Upper lobe of left lung (tissue), 6 donors: ENCODE measurements at regions not wholly inside any gene's neighbourhood (a gene's known extent, or its start where the extent isn't known, plus 50 kb on each side); places are given as distances from the start of the nearest gene placed in this dataset.

Experiments used
- ATAC-seq, 2 donors: fragments of 200-7000 bp; cut with Tn5 transposase; one replicate each; pipeline ENCODE4 v1.9.1; 2022; ENCODE audit warnings: mild to moderate bottlenecking in 2 of 2, moderate library complexity in 2 of 2; ENCODE audit not compliant: low FRiP score in 2 of 2
- DNase-seq, 2 donors: peaks; one replicate each; pipeline ENCODE4 v3.0.0-alpha.2; 2019 to 2020
- H3K27ac ChIP-seq, 4 donors: fragments of 200-600 bp; sonication (generic); one replicate each; pipeline ENCODE4 v1.5.1; 2016 to 2019
- H3K27me3 ChIP-seq, 4 donors: fragments of 200-600 bp; sonication (generic); one replicate each; pipeline ENCODE4 v1.5.1; 2017 to 2019
- H3K36me3 ChIP-seq, 4 donors: fragments of 200-600 bp; sonication (generic); one replicate each; pipeline ENCODE4 v1.5.1; 2016 to 2019
- H3K4me1 ChIP-seq, 4 donors: fragments of 200-600 bp; sonication (generic); one replicate each; pipeline ENCODE4 v1.5.1; 2018 to 2019
- H3K4me3 ChIP-seq, 4 donors: fragments of 200-600 bp; sonication (generic); one replicate each; pipeline ENCODE4 v1.5.1; 2017 to 2019; ENCODE audit warnings: mild to moderate bottlenecking in 2 of 4, moderate library complexity in 1 of 4
- H3K9me3 ChIP-seq, 4 donors: fragments of 200-600 bp; sonication (generic); one replicate each; pipeline ENCODE4 v1.5.1; 2018 to 2019
- CTCF ChIP-seq, 6 experiments: fragments of 450-650 bp in 4 of 6; fragments of 200-600 bp in 2 of 6; sonication (generic) in 2 of 6; IDR thresholded peaks; one replicate each; pipeline ENCODE4 v1.5.1; 2016 to 2019; ENCODE audit warnings: antibody characterized with exemption in 6 of 6
- EP300 ChIP-seq, 4 donors: sonication (generic); formaldehyde crosslinking; IDR thresholded peaks; one replicate each; pipeline ENCODE4 v1.5.1; 2017; ENCODE audit warnings: antibody characterized with exemption in 4 of 4, control low read depth in 2 of 4
- POLR2A ChIP-seq, 4 donors: fragments of 450-650 bp; IDR thresholded peaks; one replicate each; pipeline ENCODE4 v1.5.1; 2016 to 2017; ENCODE audit warnings: antibody characterized with exemption in 4 of 4, mild to moderate bottlenecking in 2 of 4
- POLR2AphosphoS5 ChIP-seq, 2 donors: sonication (generic); formaldehyde crosslinking; IDR thresholded peaks; one replicate each; pipeline ENCODE4 v1.5.1; 2017; ENCODE audit warnings: antibody characterized with exemption in 2 of 2
- WGBS, 2 donors: methylation state at CpG; one replicate each; pipeline ENCODE4 v1.1.5; 2017 to 2018; 5-methylcytosine and 5-hydroxymethylcytosine counted together
- donor health status: DM: no; HTN: no; CAD: no; lungs with moderate emphysema.
- donor health status: DM: no; HTN: yes; CAD: no; lungs with severe emphysema.

- ATAC-seq = no peak
- TF ChIP-seq POLR2AphosphoS5 (IDR thresholded peaks at IDR 0.05) = no peak
- WGBS, 2 donors = 68 to 92% methylated on average over 4 of the region's 4 CpGs
Observed at GRCh38 chr5:166401391-166401790, 1890.1 kb upstream of the WWC1 start.

DNA sequence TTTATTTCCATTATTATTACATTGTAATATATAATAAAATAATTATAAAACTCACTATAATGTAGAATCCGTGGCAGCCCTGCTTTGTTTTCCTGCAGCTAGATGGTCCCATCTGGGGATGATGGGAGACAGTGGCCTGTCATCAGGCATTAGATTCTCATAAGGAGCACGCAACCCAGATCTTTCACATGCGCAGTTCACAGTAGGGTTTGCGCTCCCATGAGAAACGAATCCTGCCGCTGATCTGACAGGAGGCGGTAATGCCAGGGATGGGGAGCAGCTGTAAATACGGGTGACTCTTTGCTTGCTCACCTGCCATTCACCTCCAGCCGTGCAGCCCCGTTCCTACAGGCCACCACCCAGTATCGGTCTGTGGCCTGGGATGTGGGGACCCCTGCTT is 1879.3 kb upstream of the WWC1 start:
- peak in 1 of 2 donors; percentile 14 for DNase-seq
- H3K27ac ChIP-seq = no peak overlapping the region
- ATAC-seq = no peak
- 89 to 90% methylated on average over 11 of the region's 11 CpGs for WGBS, 2 donors
- H3K9me3 ChIP-seq = no peaks in the 10 kb centered on the region
- no peak overlapping the region for H3K4me3 ChIP-seq
- H3K4me1 ChIP-seq = no peaks in the 10 kb centered on the region
- H3K36me3 ChIP-seq = no peaks in the 10 kb centered on the region
- no peaks in the 10 kb centered on the region for H3K27me3 ChIP-seq
- TF ChIP-seq EP300 (IDR thresholded peaks at IDR 0.05) = no peak
- no peak for TF ChIP-seq POLR2A (IDR thresholded peaks at IDR 0.05)
- TF ChIP-seq POLR2AphosphoS5 (IDR thresholded peaks at IDR 0.05) = no peak
- no peak for TF ChIP-seq CTCF (IDR thresholded peaks at IDR 0.05)

More at GRCh38 chr5:166401391-166401790, 1890.1 kb upstream of the WWC1 start:
- Histone ChIP-seq H3K27ac (no peak overlapping the region), H3K27me3 (no peaks in the 10 kb centered on the region), H3K4me1 (no peaks in the 10 kb centered on the region), H3K4me3 (no peak overlapping the region), H3K36me3 (no peaks in the 10 kb centered on the region), H3K9me3 (no peaks in the 10 kb centered on the region)
- no peak for DNase-seq

GRCh38 chr5:166427211-166427610 is 1864.2 kb upstream of the WWC1 start:
- H3K9me3 ChIP-seq = no peaks in the 10 kb centered on the region
- DNase-seq (no peak), ATAC-seq (no peak)
- H3K27me3 ChIP-seq = no peaks in the 10 kb centered on the region
- H3K4me3 ChIP-seq = no peak overlapping the region
- WGBS, 2 donors = 34 to 41% methylated on average over 3 of the region's 3 CpGs
- no peaks in the 10 kb centered on the region for H3K4me1 ChIP-seq
- no peaks in the 10 kb centered on the region for H3K36me3 ChIP-seq
- H3K27ac ChIP-seq = no peak overlapping the region
- TF ChIP-seq POLR2AphosphoS5 (IDR thresholded peaks at IDR 0.05) = no peak
- no peak for TF ChIP-seq EP300 (IDR thresholded peaks at IDR 0.05)
- no peak for TF ChIP-seq POLR2A (IDR thresholded peaks at IDR 0.05)
- TF ChIP-seq CTCF (IDR thresholded peaks at IDR 0.05) = no peak

- H3K36me3 ChIP-seq = no peaks in the 10 kb centered on the region
- DNase-seq = no peak
- H3K9me3 ChIP-seq = no peaks in the 10 kb centered on the region
- no peak for ATAC-seq
- H3K4me1 ChIP-seq = no peaks in the 10 kb centered on the region
- 80 to 81% methylated on average over 2 of the region's 2 CpGs for WGBS, 2 donors
- H3K4me3 ChIP-seq = no peak overlapping the region
- H3K27ac ChIP-seq = no peak overlapping the region
- no peak for TF ChIP-seq POLR2AphosphoS5 (IDR thresholded peaks at IDR 0.05)
- TF ChIP-seq EP300 (IDR thresholded peaks at IDR 0.05) = no peak
- TF ChIP-seq CTCF (IDR thresholded peaks at IDR 0.05) = no peak
- TF ChIP-seq POLR2A (IDR thresholded peaks at IDR 0.05) = no peak
- H3K27me3 ChIP-seq = no peaks in the 10 kb centered on the region
Observed at GRCh38 chr5:166428264-166428803, 1863.1 kb upstream of the WWC1 start.

DNA sequence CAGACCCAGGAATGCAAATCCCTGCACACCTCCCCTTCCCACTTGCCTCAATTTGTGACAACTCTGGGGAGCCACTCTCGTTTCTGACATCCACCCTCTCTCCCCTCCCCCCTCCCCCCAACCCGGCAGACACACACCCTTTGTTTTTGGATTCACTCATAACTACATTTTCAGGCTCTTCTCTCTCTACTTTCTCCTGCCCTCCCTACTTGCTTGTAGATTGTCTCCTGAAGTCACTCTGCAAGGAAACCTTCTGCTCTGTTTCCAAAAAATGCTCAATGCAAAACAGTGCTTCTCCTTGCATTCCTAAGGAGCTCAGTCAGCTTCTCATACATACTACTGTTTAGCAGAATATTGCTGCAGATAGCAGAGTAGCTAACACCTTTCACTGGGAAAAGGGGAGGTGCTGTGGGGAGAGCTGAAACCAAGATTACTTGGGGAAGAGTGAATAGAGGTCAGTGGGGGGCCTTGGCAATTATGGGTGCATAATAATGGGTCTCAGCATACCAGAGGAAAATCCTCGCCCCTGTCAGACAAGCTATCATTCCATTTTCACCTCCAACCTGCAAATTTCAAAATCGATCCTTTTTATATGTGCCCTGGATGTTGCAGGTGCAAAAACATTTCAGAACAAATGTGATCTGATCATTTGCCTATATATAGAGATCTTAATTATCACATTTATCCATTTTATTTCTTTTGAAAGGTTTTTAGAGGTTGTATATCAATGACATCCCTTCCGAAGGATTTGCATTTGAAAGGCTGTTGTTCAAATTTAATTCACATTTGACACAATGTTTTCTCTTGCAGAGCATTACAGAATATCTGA is 1860.7 kb upstream of the WWC1 start:
- DNase-seq = no peak
- Histone ChIP-seq H3K27me3 (no peaks in the 10 kb centered on the region), H3K27ac (no peak overlapping the region), H3K36me3 (no peaks in the 10 kb centered on the region), H3K4me3 (no peak overlapping the region), H3K4me1 (no peaks in the 10 kb centered on the region), H3K9me3 (no peaks in the 10 kb centered on the region)
- no peak for TF ChIP-seq POLR2AphosphoS5 (IDR thresholded peaks at IDR 0.05)
- no peak for TF ChIP-seq EP300 (IDR thresholded peaks at IDR 0.05)
- no peak for TF ChIP-seq POLR2A (IDR thresholded peaks at IDR 0.05)
- TF ChIP-seq CTCF (IDR thresholded peaks at IDR 0.05) = no peak
- WGBS, 2 donors = 24 to 31% methylated on average over 5 of the region's 5 CpGs
- no peak for ATAC-seq
